Esophagus muscularis mucosa (tissue), 3 donors: ENCODE measurements at regions not wholly inside any gene's neighbourhood (a gene's known extent, or its start where the extent isn't known, plus 50 kb on each side); places are given as distances from the start of the nearest gene placed in this dataset.

Experiments
- CTCF ChIP-seq, 3 experiments: fragments of 200-600 bp in 2 of 3; fragments of 450-650 bp in 1 of 3; sonication (generic) in 2 of 3; IDR thresholded peaks; one replicate each; pipeline ENCODE4 v1.5.1; 2017 to 2019; ENCODE audit warnings: antibody characterized with exemption in 3 of 3, mild to moderate bottlenecking in 2 of 3, moderate library complexity in 1 of 3
- POLR2AphosphoS5 ChIP-seq, 2 donors: sonication (generic); formaldehyde crosslinking; IDR thresholded peaks; one replicate each; pipeline ENCODE4 v1.6.1; 2017; ENCODE audit warnings: antibody characterized with exemption in 2 of 2

GRCh38 chr4:163614866-163615265 lies 120.4 kb downstream of the TMA16 start:
- no peak for TF ChIP-seq CTCF (IDR thresholded peaks at IDR 0.05)
- no peak for TF ChIP-seq POLR2AphosphoS5 (IDR thresholded peaks at IDR 0.05)
